ENCODE measurements at regions not wholly inside any gene's neighbourhood (a gene's known extent, or its start where the extent isn't known, plus 50 kb on each side); places are given as distances from the start of the nearest gene placed in this dataset.

DNA sequence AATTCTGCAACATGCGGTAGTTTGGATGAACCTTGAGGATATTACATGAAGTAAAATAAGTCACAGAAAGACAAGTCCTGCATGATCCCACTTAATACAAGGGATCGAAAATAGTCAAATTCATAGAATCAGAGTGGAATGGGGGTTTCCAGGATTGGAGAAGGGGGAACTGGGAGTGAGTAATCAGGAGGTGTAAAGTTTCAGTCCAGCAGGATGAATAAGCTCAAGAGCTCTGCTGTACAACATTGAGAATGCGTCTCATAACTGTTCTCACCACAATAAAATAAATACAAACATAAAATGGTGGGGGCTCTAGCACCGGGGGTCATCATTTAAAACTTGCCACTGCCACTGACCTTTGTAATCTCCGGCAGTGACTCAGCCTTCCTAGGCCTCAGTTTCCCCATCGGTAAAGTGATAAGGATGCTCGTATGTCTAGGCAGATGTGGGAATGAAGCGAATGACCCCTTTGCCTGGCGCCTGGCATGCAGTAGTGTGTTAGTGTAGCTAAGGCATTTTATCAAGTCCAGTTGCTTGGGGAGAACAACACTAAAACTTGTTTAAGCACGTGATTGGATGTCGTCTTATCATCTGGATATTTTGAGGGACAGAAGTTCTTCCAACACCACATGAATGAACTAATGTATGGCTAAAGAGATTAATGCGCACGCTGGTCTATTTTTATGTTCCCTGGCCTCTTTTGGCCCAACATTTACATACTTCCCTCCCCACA, 421.1 kb downstream of the QKI start:
- no peak for DNase-seq (ENCODE audit: low spot score)

DNA sequence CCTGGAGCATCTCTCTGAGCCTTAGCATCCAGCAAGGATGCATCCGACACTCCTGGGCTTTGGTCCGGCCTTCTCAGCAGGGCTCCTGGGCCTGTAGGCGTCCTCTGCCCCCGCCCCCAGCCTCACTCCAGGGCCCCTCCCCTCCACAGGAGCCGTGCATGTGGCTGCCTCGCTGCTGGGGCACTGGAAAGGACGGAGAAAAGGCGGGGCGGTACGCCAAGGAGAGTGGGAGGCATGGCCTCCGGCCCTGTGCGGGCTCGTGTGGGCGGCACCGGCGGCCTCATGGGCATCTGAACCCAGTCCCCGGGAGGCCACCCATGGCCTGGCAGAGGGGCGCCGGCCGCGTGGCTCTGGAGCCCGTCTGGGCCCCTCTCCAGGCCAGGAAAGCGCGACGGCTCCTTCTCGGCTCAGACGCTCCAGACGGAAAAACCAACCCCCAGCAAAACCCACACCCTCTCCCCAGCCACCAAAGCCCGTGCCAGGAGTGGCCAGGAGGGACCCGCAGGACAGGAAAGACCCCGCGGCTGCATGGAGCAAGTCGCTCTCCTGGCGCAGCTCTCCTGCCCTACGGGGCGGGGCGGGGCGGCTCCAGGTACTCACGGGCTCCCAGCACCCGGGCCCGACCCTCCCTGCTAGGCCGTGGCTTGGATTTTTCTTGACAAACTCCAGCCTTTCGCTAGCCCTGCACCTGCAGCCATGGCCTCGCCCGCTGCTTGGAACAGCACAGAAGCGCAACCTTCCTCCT, 419.9 kb downstream of the QKI start:
- DNase-seq (ENCODE audit: low spot score): no peak
- TF ChIP-seq, protein P1, sequence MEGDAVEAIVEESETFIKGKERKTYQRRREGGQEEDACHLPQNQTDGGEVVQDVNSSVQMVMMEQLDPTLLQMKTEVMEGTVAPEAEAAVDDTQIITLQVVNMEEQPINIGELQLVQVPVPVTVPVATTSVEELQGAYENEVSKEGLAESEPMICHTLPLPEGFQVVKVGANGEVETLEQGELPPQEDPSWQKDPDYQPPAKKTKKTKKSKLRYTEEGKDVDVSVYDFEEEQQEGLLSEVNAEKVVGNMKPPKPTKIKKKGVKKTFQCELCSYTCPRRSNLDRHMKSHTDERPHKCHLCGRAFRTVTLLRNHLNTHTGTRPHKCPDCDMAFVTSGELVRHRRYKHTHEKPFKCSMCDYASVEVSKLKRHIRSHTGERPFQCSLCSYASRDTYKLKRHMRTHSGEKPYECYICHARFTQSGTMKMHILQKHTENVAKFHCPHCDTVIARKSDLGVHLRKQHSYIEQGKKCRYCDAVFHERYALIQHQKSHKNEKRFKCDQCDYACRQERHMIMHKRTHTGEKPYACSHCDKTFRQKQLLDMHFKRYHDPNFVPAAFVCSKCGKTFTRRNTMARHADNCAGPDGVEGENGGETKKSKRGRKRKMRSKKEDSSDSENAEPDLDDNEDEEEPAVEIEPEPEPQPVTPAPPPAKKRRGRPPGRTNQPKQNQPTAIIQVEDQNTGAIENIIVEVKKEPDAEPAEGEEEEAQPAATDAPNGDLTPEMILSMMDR (IDR thresholded peaks at IDR 0.05; ENCODE audit: extremely low read depth, missing control alignments): no peak

More for the DNA sequence above, 421.1 kb downstream of the QKI start:
- TF ChIP-seq, protein P1 (IDR thresholded peaks at IDR 0.05; ENCODE audit: extremely low read depth, missing control alignments): no peak

DNA sequence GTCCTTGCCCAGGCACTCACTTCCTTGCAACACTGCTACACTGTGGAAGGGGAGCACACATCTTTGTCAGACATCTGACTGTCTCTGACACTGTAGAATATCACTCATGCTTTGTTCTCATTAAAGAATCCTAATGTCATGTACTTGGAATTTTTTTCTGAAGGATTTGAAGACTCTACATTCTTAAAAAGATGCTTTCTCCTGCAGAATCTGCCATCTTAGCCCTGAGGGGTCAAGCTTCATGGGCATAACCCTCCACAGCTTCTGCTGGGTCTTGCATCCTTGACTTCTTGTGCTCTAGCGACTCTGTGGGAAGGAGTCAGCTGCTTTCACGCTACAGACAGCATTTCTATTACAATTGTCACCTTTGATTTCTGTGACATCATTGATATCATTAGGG, 417.2 kb downstream of the QKI start:
- DNase-seq (ENCODE audit: low spot score): no peak

DNA sequence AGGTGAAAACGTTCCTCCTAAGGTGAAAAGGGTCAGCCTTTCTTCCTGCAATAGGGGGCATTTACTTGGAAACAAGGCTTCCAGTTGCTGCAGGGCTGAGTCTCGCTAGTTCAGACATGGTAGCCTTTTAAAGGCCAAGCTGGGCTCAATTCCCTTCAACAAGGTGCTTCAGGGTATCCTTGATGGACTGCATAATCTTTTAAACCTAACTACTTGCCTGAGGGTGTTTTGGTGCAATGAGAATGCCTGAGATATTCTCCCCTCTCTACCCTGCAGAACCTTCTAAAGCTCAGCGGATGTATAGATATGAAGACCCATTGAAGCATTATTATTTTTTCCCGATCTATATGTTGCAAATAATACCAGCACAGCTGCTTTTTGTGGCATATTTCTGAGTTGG, 416.1 kb downstream of the QKI start:
- DNase-seq (ENCODE audit: low spot score): no peak
- TF ChIP-seq, protein P1 (IDR thresholded peaks at IDR 0.05; ENCODE audit: extremely low read depth, missing control alignments): no peak

More for the DNA sequence above, 417.2 kb downstream of the QKI start:
- TF ChIP-seq, protein P1 (IDR thresholded peaks at IDR 0.05; ENCODE audit: extremely low read depth, missing control alignments): no peak

DNA sequence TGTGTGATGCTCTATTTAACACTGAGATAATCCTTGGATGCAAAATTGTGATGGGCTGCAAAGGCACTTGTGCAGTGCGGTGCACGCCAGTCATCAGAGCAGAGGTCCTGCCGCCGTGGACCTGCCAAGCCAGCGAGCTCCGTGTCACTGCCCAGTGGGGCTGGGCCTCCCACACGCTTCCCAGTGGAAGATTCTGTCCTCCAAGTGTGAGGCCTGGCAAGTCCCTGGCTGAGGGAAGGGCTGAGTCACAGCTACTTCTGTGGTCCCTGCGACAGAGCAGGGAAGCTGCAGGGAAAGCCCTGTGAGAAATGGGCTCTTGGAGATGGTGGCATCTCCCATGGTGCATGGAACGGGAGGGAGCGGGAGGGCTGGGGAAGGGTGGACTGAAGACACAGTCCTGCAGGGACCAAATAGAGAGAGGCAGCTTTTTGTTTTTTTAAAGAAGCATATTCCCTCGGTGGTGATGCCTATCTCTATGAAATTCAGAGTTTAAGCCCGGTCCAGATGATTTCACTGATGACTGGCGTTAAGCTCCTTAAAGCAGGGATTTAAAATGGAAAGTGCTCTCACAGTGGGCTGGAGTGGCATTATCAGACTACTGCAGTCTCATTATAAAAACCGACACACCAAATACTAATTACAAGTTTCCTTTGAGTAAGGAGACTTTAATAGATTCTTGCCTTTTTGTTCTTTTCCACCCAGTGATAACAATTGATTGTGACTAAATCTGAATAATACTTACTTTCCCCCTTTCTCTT, 413.7 kb downstream of the QKI start:
- no peak for DNase-seq (ENCODE audit: low spot score)
- TF ChIP-seq, protein P1 (IDR thresholded peaks at IDR 0.05; ENCODE audit: extremely low read depth, missing control alignments): no peak

- no peak for DNase-seq (ENCODE audit: low spot score)
- TF ChIP-seq, protein P1 (IDR thresholded peaks at IDR 0.05; ENCODE audit: extremely low read depth, missing control alignments): no peak
Observed at GRCh38 chr6:163827143-163827542, 412.6 kb downstream of the QKI start.

GRCh38 chr6:163826629-163827028, 412.1 kb downstream of the QKI start:
- TF ChIP-seq, protein P1 (IDR thresholded peaks at IDR 0.05; ENCODE audit: extremely low read depth, missing control alignments): no peak
- DNase-seq (ENCODE audit: low spot score): no peak

All from GM20000 (cell line).